ENCODE measurements at regions not wholly inside any gene's neighbourhood (a gene's known extent, or its start where the extent isn't known, plus 50 kb on each side); places are given as distances from the start of the nearest gene placed in this dataset.

DNA sequence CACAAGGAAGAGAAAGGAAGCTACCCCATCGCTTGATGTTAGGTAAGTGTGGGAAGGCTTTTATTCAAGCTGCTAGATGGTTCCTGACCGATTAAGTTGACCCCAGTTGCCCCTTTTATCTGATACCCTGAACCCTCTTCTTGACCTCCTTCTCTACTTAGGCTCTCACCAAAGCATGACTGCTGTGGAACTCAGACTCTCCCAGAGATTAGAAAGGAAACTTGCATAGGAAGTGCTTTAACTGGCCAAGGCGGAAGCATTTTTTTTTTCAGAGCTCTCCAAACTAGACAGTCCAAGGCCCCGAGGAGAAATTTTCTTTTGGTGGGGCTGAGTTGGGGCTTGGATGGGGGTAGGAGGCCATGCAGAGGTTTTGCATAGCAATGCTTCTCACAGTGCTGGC, 101.3 kb upstream of the USP24 start:
- Histone ChIP-seq H3K27ac (ENCODE audit: low read depth, low read length) (no peak overlapping the region), H3K9ac (ENCODE audit: low read depth in 1 of 2, low read length in 2 of 2) (no peak overlapping the region), H3K4me1 (ENCODE audit: control insufficient read depth in 1 of 2, insufficient read depth in 2 of 2, low read length in 2 of 2) (no peaks in the 10 kb centered on the region), H3K27me3 (ENCODE audit: control insufficient read depth in 1 of 2, insufficient read depth in 2 of 2, low read length in 2 of 2) (no peaks in the 10 kb centered on the region), H3K4me3 (ENCODE audit: low read depth in 1 of 2, low read length in 2 of 2) (no peak overlapping the region), H3K36me3 (ENCODE audit: control insufficient read depth in 1 of 2, insufficient read depth in 2 of 2, low read length in 2 of 2) (no peaks in the 10 kb centered on the region), H3K9me3 (ENCODE audit: control insufficient read depth in 1 of 2, low read length in 2 of 2) (no peaks in the 10 kb centered on the region)

DNA sequence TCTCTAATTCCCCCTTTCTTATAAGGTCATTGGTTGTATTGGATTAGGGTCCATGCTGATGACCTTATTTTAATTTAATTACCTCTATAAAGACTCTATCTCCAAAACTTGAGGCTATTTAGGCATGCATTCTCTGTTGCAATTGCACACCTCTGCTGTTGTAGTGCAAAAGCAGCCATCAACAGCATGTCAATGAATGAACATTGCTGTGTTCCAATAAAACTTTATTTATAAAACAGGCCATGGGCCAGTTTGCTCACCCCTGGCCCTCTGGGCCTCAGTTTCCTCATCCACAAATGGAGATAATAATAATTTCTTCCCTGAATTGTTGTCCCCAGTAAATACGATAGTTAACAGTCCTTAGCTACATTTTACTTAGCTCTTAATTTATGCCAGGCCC, 100.4 kb upstream of the USP24 start:
- no peak overlapping the region for H3K27ac ChIP-seq (ENCODE audit: low read depth, low read length)
- H3K4me3 ChIP-seq (ENCODE audit: low read depth in 1 of 2, low read length in 2 of 2): no peak overlapping the region
- H3K9ac ChIP-seq (ENCODE audit: low read depth in 1 of 2, low read length in 2 of 2): no peak overlapping the region
- H3K27me3 ChIP-seq (ENCODE audit: control insufficient read depth in 1 of 2, insufficient read depth in 2 of 2, low read length in 2 of 2): no peaks in the 10 kb centered on the region
- no peaks in the 10 kb centered on the region for H3K4me1 ChIP-seq (ENCODE audit: control insufficient read depth in 1 of 2, insufficient read depth in 2 of 2, low read length in 2 of 2)
- H3K36me3 ChIP-seq (ENCODE audit: control insufficient read depth in 1 of 2, insufficient read depth in 2 of 2, low read length in 2 of 2): no peaks in the 10 kb centered on the region
- H3K9me3 ChIP-seq (ENCODE audit: control insufficient read depth in 1 of 2, low read length in 2 of 2): no peaks in the 10 kb centered on the region

DNA sequence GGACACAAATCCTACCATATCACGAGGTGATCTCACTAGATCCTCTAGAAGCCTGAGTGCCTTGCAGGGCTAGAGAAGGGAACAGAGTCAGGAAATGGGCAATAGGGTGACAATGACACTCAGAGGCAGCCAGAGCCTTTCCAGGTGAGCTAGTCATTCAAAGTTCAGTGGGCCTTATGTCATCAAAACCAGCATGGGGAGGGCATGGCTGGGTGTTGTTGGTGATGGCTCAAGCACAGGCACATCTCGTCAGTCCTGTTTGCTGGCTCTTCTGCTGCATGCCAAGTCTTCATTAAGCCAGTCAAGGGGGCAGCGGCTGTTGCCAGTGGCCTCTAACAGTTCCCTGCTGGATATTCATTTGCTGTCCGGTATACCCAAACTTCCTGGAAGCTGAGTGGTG, 99.6 kb upstream of the USP24 start:
- H3K27me3 ChIP-seq (ENCODE audit: control insufficient read depth in 1 of 2, insufficient read depth in 2 of 2, low read length in 2 of 2): no peaks in the 10 kb centered on the region
- no peak overlapping the region for H3K9ac ChIP-seq (ENCODE audit: low read depth in 1 of 2, low read length in 2 of 2)
- no peaks in the 10 kb centered on the region for H3K9me3 ChIP-seq (ENCODE audit: control insufficient read depth in 1 of 2, low read length in 2 of 2)
- H3K27ac ChIP-seq (ENCODE audit: low read depth, low read length): no peak overlapping the region
- no peaks in the 10 kb centered on the region for H3K4me1 ChIP-seq (ENCODE audit: control insufficient read depth in 1 of 2, insufficient read depth in 2 of 2, low read length in 2 of 2)
- no peaks in the 10 kb centered on the region for H3K36me3 ChIP-seq (ENCODE audit: control insufficient read depth in 1 of 2, insufficient read depth in 2 of 2, low read length in 2 of 2)
- no peak overlapping the region for H3K4me3 ChIP-seq (ENCODE audit: low read depth in 1 of 2, low read length in 2 of 2)

DNA sequence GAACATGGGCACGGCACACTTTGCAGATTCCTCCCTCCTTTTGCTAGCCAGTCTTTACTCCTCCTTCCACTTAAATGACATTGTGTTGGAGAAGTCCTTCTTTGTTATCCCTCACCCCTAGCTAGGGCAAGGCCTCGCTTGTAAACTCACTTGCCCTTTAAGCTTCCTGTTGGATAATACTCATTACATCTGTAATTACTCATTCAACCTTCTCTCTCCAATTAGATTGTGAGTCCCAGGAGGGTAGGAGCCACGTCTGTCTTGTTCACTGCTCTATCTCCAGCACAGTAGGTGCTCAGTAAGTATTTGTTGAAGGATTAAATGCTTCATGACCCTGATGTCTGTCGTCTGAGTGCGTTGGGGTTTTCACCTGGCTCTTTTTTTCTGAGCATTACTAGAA, 98.7 kb upstream of the USP24 start:
- no peaks in the 10 kb centered on the region for H3K36me3 ChIP-seq (ENCODE audit: control insufficient read depth in 1 of 2, insufficient read depth in 2 of 2, low read length in 2 of 2)
- no peak overlapping the region for H3K9ac ChIP-seq (ENCODE audit: low read depth in 1 of 2, low read length in 2 of 2)
- H3K27ac ChIP-seq (ENCODE audit: low read depth, low read length): no peak overlapping the region
- H3K27me3 ChIP-seq (ENCODE audit: control insufficient read depth in 1 of 2, insufficient read depth in 2 of 2, low read length in 2 of 2): no peaks in the 10 kb centered on the region
- no peaks in the 10 kb centered on the region for H3K9me3 ChIP-seq (ENCODE audit: control insufficient read depth in 1 of 2, low read length in 2 of 2)
- H3K4me3 ChIP-seq (ENCODE audit: low read depth in 1 of 2, low read length in 2 of 2): no peak overlapping the region
- H3K4me1 ChIP-seq (ENCODE audit: control insufficient read depth in 1 of 2, insufficient read depth in 2 of 2, low read length in 2 of 2): no peaks in the 10 kb centered on the region

DNA sequence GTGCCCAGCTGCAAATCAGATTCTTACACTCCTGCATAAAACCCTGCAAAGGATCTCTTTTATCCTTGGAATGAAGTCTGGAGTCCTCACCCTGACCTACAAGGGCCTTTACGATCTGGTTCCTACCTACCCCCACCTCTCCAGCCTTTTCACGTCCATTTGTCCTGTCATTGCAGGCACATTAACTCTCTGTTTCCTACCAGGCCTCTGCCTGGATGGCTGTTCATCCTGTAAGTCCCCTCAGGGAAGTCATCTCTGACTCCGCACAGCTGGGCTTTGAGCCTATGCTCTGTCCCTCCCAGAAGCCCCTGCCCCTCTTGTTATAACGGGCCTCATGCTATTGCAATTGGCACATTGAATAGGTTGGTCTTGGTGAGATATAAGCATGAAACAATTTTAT, 96.8 kb upstream of the USP24 start:
- Histone ChIP-seq H3K36me3 (ENCODE audit: control insufficient read depth in 1 of 2, insufficient read depth in 2 of 2, low read length in 2 of 2) (no peaks in the 10 kb centered on the region), H3K4me3 (ENCODE audit: low read depth in 1 of 2, low read length in 2 of 2) (no peak overlapping the region), H3K9ac (ENCODE audit: low read depth in 1 of 2, low read length in 2 of 2) (no peak overlapping the region), H3K27me3 (ENCODE audit: control insufficient read depth in 1 of 2, insufficient read depth in 2 of 2, low read length in 2 of 2) (no peaks in the 10 kb centered on the region), H3K9me3 (ENCODE audit: control insufficient read depth in 1 of 2, low read length in 2 of 2) (no peaks in the 10 kb centered on the region), H3K27ac (ENCODE audit: low read depth, low read length) (no peak overlapping the region), H3K4me1 (ENCODE audit: control insufficient read depth in 1 of 2, insufficient read depth in 2 of 2, low read length in 2 of 2) (no peaks in the 10 kb centered on the region)

DNA sequence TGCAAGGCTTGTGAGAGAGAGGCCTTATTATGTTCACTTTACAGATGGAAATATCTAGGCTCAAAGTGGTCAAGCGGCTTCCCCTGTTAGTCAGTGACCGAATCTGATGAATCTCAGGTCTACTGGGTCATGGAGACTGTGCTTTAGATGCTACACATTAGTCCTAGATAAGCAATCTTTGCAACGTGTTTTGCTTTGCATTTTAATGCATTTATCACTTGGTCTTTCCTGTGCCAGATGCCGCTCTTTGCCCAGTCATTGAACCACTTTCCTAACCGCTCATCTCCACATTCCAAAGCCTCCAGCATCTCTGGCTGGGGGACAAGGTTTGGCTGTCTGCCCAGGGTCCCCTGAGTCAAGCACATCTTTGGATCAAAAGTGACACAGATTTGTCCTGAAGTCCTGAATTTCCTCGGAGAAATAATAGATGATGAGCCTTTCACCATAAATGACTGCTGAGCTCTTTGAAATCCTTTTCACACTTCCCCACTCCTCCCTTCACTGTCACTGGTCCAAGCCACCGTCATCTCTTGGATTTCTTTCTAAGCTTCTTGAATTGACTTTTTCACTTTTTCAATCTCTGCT, 96.0 kb upstream of the USP24 start:
- Histone ChIP-seq H3K27ac (ENCODE audit: low read depth, low read length) (no peak overlapping the region), H3K27me3 (ENCODE audit: control insufficient read depth in 1 of 2, insufficient read depth in 2 of 2, low read length in 2 of 2) (no peaks in the 10 kb centered on the region), H3K4me3 (ENCODE audit: low read depth in 1 of 2, low read length in 2 of 2) (no peak overlapping the region), H3K4me1 (ENCODE audit: control insufficient read depth in 1 of 2, insufficient read depth in 2 of 2, low read length in 2 of 2) (no peaks in the 10 kb centered on the region), H3K36me3 (ENCODE audit: control insufficient read depth in 1 of 2, insufficient read depth in 2 of 2, low read length in 2 of 2) (no peaks in the 10 kb centered on the region), H3K9ac (ENCODE audit: low read depth in 1 of 2, low read length in 2 of 2) (no peak overlapping the region), H3K9me3 (ENCODE audit: control insufficient read depth in 1 of 2, low read length in 2 of 2) (no peaks in the 10 kb centered on the region)

DNA sequence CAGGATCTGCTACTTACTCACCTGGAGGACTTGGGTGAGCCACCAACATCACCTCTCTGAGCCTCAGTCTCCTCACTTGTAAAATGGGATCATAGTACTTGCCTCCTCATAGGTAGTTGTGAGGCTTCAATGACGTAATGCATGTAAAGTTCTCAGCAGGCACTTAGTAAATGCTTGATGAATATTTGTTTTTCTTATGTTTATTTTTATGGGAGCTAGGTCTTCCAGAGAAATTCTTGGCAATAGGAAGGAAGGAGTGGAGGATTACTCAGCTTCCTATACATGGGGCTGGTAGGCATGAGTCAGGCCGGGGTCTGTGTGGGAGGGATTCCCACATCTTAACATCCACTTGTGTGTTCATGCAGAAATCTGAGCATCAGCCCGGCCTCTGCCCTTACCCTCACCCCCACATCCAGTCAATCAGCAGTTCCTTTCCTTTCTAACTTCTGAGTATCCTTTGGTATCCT, 95.4 kb upstream of the USP24 start:
- Histone ChIP-seq H3K27ac (ENCODE audit: low read depth, low read length) (no peak overlapping the region), H3K4me3 (ENCODE audit: low read depth in 1 of 2, low read length in 2 of 2) (no peak overlapping the region), H3K4me1 (ENCODE audit: control insufficient read depth in 1 of 2, insufficient read depth in 2 of 2, low read length in 2 of 2) (no peaks in the 10 kb centered on the region), H3K9me3 (ENCODE audit: control insufficient read depth in 1 of 2, low read length in 2 of 2) (no peaks in the 10 kb centered on the region), H3K9ac (ENCODE audit: low read depth in 1 of 2, low read length in 2 of 2) (no peak overlapping the region), H3K27me3 (ENCODE audit: control insufficient read depth in 1 of 2, insufficient read depth in 2 of 2, low read length in 2 of 2) (no peaks in the 10 kb centered on the region), H3K36me3 (ENCODE audit: control insufficient read depth in 1 of 2, insufficient read depth in 2 of 2, low read length in 2 of 2) (no peaks in the 10 kb centered on the region)

DNA sequence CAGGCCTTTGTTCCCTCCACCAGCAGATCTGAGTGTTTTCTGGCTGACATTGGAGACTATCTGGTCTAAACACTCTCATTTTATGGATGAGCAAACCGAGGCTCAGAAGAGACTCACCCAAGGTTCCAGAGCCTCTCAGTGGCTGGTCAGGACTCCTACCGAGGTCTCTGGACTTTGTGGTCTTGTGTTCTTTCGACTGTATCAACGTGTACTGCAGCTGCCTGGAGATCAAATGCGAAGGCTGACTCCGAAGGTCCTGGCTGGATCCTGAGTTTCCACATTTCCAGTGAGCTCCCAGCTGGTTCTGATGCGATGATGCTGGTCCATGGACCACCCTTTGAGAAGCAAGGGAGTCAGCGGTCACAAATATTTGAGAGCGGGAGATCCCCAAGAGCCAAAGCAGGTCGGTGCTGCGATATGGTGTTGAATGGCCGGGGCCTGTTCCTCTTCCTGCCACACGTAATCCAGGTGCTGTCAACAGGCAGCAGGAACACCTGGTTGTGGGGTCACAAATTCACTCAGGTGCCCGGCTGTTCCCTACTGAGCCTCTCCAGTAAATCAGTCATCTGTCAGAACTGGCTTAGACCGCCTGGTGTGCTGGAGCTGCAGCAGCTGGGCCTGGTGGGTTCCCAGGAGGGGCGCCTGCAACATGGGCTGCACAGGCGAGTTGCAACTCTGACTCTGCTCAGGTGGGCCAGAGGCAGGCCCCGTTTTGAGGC, 94.8 kb upstream of the USP24 start:
- Histone ChIP-seq H3K4me1 (ENCODE audit: control insufficient read depth in 1 of 2, insufficient read depth in 2 of 2, low read length in 2 of 2) (no peaks in the 10 kb centered on the region), H3K27me3 (ENCODE audit: control insufficient read depth in 1 of 2, insufficient read depth in 2 of 2, low read length in 2 of 2) (peaks cover 0 to under 1% of the 10 kb centered on the region in 2 donors), H3K36me3 (ENCODE audit: control insufficient read depth in 1 of 2, insufficient read depth in 2 of 2, low read length in 2 of 2) (no peaks in the 10 kb centered on the region), H3K4me3 (ENCODE audit: low read depth in 1 of 2, low read length in 2 of 2) (no peak overlapping the region), H3K9ac (ENCODE audit: low read depth in 1 of 2, low read length in 2 of 2) (no peak overlapping the region), H3K27ac (ENCODE audit: low read depth, low read length) (no peak overlapping the region), H3K9me3 (ENCODE audit: control insufficient read depth in 1 of 2, low read length in 2 of 2) (no peaks in the 10 kb centered on the region)

DNA sequence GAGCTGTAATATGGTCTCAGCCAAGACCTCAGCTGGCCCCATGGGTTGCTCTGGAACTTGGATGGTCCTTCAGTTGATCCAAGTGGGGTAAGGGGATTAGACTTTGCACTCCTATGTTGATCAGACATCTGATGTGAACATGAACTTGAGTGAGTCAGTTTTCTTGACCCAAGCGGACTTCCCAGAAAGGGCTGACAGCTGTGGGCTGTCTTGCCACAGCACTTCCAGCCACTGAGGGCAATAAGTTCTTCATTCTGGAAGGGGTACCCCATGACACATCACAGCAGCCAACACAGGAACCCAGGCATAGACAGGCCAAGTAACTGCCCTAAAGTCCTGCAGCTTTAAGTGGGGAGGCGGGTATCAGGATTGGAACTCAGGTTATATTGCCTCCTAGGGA, 93.9 kb upstream of the USP24 start:
- Histone ChIP-seq H3K27ac (ENCODE audit: low read depth, low read length) (no peak overlapping the region), H3K9me3 (ENCODE audit: control insufficient read depth in 1 of 2, low read length in 2 of 2) (no peaks in the 10 kb centered on the region), H3K4me3 (ENCODE audit: low read depth in 1 of 2, low read length in 2 of 2) (no peak overlapping the region), H3K4me1 (ENCODE audit: control insufficient read depth in 1 of 2, insufficient read depth in 2 of 2, low read length in 2 of 2) (no peaks in the 10 kb centered on the region), H3K36me3 (ENCODE audit: control insufficient read depth in 1 of 2, insufficient read depth in 2 of 2, low read length in 2 of 2) (no peaks in the 10 kb centered on the region), H3K9ac (ENCODE audit: low read depth in 1 of 2, low read length in 2 of 2) (no peak overlapping the region), H3K27me3 (ENCODE audit: control insufficient read depth in 1 of 2, insufficient read depth in 2 of 2, low read length in 2 of 2) (peaks cover 0 to 6% of the 10 kb centered on the region in 2 donors)

DNA sequence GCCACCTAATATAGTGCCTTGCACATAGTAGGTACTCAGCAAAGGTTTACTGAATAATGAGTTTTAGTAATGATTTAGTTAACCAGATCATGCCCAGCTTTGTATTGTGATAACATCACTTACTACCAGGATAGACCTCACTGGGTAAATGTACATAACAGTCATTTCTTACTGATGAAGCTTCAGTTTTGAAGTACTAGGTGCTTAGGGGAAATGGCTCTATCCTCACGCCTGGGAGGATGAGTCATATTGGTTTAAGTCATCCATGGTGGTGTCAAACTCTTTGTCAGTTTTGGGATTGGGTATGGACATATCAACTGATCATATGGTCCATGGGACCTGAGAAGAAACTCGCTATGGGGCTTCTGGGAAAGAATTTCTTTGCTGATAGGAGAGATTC, 90.6 kb upstream of the USP24 start:
- Histone ChIP-seq H3K9me3 (ENCODE audit: control insufficient read depth in 1 of 2, low read length in 2 of 2) (no peaks in the 10 kb centered on the region), H3K4me3 (ENCODE audit: low read depth in 1 of 2, low read length in 2 of 2) (no peak overlapping the region), H3K36me3 (ENCODE audit: control insufficient read depth in 1 of 2, insufficient read depth in 2 of 2, low read length in 2 of 2) (no peaks in the 10 kb centered on the region), H3K9ac (ENCODE audit: low read depth in 1 of 2, low read length in 2 of 2) (no peak overlapping the region), H3K27me3 (ENCODE audit: control insufficient read depth in 1 of 2, insufficient read depth in 2 of 2, low read length in 2 of 2) (peaks cover 0 to 6% of the 10 kb centered on the region in 2 donors), H3K27ac (ENCODE audit: low read depth, low read length) (no peak overlapping the region), H3K4me1 (ENCODE audit: control insufficient read depth in 1 of 2, insufficient read depth in 2 of 2, low read length in 2 of 2) (no peaks in the 10 kb centered on the region)
